HG03558 (cell line): ENCODE measurements at regions not wholly inside any gene's neighbourhood (a gene's known extent, or its start where the extent isn't known, plus 50 kb on each side); places are given as distances from the start of the nearest gene placed in this dataset.
"Not testable (repeated sequence)": the region's sequence is repeated elsewhere in the genome, so short reads cannot be mapped to it uniquely, and the experiment has no call there.

Experiments
- ATAC-seq: cut with Tn5 transposase; IDR thresholded peaks from one replicate; pipeline ENCODE4 v1.9.1; 2021; ENCODE audit warnings: moderate number of reproducible peaks; ENCODE audit not compliant: unreplicated experiment; ENCODE audit errors: extremely low read depth

DNA sequence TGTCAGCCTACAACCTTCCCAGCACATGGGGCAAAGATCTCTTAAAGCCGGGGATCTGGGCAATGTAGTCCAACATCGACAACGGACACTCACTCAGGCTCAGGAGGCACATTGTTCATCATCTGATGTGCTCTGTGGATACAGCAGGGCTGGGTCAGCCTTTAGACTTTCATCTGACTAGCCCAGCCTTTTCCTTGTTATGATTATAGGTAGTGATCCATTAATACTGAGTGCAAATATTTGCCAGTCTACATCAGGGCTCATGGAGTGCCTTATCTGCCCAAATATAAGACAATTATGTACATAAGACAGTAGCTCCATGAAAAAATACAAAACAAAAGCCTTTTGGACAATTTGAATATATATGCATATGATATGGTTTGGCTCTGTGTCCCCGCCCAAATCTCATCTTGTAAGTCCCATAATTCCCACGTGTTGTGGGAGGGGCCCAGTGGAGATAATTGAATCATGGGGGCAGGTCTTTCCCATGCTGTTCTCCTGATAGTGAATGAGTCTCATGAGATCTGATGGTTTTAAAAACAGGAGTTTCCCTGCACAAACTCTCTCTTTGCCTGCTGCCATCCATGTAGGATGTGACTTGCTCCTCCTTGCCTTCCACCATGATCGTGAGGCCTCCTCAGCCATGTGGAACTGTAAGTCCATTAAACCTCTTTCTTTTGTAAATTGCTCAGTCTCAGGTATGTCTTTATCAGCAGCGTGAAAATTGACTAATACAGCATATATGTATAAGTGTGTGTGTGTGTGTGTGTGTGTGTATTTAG, 248.5 kb upstream of the FOXN3 start:
- not testable (repeated sequence) for ATAC-seq

DNA sequence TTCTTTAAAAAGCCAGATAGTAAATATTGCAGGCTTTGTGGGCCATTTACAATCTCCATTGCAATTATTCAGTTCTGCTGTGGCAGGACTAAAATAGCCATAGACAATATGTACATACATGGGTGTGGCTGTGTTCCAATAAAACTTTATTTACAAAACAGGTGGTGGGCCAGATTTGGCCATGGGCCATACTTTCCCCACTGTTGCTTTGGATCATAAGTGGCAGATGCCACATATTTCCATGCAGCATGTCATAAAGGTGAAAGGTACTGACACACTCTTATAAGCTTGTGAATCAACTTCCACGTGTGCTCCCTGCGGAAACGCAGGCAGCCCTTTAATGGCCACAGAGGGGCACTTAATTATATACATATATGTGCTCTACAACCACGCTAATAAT, 244.4 kb upstream of the FOXN3 start:
- no peak for ATAC-seq

- ATAC-seq = not testable (repeated sequence)
Observed at GRCh38 chr14:89660625-89661233, 243.7 kb upstream of the FOXN3 start.

DNA sequence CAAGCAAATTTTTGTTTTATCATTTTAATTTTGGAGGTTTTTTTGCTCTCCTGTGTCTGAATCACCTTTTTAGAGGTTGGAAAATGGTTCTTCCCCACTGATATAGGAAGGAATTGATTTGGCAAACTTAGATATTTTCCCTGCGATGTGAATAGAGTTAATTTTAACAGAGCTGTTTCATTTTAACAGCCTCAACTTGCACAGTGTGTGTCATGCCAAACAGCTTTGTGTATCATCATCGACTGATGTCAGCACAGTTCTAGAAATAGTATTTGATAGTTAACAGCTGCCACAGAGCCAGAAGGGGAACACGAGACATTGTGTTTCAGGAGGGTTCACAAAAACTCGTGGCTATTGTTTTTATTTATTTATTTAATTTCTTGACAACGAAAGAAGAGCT, 243.1 kb upstream of the FOXN3 start:
- ATAC-seq = no peak

GRCh38 chr14:89658977-89659670, 242.1 kb upstream of the FOXN3 start:
- no peak for ATAC-seq

DNA sequence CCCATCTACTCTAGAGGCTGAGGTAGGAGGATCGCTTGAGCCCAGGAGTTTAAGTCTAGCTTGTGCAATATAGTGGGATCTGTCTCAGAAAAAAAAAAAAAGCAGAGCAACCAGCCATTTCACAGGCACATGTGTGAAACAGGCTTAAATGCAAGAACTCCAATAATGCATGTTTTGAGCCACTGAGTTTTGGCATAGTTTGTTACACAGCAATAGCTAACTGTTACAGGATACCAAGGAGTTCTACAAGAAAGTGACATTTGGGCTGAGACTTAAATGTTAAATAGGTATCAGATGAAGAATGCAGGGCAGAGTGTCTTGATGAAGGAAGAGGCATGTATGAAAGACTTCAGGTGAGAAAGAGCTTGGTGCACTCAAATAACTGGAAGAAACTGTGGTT, 240.0 kb upstream of the FOXN3 start:
- no peak for ATAC-seq

GRCh38 chr14:89654998-89655397, 238.0 kb upstream of the FOXN3 start:
- no peak for ATAC-seq

DNA sequence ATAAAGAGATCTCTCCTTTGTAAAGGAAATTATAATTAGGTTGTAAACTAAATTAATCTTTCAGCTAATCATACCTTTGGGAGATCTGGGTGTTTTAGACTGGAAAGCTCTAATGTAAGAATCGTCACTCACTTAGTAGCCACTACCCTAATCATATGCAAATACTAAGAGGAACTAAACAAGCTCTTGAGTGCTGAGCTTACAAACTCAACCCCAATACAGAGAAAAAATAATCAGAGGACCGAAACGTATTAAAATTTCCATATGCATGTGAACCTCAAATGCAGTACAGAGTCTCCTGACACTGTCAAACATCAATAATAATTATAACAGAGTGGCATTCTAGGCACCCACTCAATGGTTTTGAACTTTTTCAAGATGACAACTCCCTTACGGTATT, 235.3 kb upstream of the FOXN3 start:
- no peak for ATAC-seq

DNA sequence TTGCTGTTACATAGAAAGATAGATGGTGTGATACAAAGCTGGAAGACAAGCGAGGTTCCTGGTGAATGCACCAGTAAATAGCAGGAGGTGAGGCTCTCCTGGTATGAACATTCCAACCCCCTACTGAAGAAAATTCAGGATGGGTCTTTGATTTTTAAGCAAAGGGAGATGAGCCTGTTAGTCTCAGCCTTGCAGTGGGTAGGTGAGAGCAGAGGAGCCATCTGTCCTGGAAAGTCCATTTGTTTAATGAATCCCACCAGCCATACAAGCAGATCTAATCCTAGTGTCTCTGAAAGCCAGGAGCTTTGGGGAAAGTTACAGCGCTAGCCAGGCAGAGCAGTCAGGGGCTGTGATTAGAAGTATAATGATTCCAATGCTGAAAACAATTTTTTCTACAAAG, 234.8 kb upstream of the FOXN3 start:
- ATAC-seq = no peak

DNA sequence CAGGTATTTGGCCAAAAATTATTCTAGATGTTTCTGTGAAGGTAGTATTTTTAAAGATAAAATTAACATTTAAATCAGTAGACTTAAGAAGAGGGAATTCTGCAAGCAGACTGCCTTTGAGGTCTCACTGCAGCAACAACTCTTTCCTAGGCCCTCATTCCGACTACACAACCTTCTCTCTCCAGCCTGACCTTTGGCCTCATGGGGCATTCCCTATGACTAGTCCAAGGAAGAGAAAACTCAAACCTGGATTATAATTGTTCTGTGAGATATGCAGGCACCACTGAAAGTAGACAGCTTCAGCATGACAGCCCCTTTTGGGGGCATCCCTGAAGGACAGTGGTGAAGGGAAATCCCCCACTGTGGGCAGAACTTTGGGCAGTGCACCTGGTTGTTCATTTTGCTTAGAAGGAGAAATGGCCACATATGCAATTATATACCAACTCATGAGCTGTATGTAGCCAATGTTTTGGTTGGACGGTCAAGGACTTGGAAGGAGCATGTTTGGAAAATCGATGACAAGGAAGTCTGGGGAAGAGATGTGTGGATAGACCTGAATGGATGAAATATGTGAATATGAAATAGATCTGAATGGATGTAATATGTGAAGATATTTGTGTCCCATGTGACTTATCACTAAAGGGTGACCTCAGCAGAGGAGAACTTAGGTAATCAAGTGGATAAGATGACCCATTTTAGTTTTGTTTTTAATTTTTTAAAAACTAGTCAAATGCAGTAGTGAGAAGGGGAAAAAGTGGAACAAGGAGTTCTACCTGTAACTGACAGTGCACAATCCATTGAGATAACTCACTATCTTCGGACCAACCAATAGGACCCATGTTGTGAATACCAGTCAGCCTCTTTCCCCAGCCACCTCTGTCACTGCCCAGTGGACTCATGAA, 233.3 kb upstream of the FOXN3 start:
- ATAC-seq = peak; percentile 58

- no peak for ATAC-seq
Observed at GRCh38 chr14:89649451-89650075, 232.5 kb upstream of the FOXN3 start.

GRCh38 chr14:89648924-89649323, 231.9 kb upstream of the FOXN3 start:
- no peak for ATAC-seq

DNA sequence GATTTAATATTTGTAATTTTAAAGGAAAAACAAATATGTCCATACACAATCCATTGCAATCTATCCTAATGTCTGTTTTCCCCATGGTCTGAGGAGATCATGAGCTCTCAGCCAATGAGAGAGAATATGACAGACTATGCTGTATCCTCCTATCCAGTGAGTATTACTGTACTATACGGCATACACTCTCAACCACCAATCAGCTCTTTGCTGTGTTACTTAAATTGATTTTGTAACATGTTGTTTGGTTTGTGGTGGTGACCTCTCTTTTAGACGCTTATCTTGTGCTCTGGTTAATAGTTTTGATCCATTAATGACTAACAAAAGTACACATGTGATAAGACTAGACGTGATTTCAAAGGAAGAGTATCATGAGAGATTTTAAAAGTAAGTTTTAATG, 231.5 kb upstream of the FOXN3 start:
- ATAC-seq = no peak

- ATAC-seq = no peak
Observed at GRCh38 chr14:89646971-89647370, 229.9 kb upstream of the FOXN3 start.

DNA sequence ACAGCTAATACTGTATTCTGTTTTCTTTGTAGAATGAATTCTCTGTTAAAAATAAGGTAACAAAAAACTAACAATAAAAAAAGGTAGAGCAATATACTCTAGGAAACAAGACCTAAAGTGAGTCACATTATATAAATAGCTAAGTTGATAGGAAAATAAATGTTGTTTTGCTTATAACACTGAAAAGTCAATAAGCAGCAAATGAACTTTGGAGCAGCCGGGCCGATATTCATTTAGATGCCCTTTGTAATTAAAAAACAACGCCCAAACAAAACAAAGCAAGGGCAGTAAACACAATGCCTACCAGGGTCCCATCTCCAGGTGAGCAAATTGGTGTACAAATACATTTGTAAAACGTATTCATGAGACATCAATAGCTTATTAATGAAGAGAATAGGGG, 227.6 kb upstream of the FOXN3 start:
- no peak for ATAC-seq

- peak; percentile 92 for ATAC-seq
Observed at GRCh38 chr14:89641495-89642175, 224.6 kb upstream of the FOXN3 start.

- no peak for ATAC-seq
Observed at GRCh38 chr14:89640141-89640540, 223.1 kb upstream of the FOXN3 start.

- no peak for ATAC-seq
Observed at GRCh38 chr14:89639687-89640086, 222.7 kb upstream of the FOXN3 start.

DNA sequence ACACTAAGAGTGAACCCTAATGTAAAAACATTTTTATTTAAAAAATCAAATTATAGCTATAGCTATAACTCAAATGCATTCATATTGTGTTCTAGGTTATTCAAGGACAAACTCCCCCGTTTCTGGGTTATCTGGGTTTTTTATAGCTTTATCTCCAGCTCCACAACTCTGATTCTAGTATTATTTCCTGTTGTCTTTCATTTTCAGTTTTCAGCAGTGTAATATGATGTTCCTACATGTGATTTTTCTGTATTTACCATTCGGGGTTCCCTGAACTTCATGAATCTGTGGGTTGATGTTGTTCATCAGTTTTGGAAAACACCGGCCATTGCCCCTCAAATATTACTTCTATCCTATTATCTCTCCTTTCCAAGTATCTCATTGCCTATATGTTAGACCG, 221.9 kb upstream of the FOXN3 start:
- no peak for ATAC-seq
